H1 (cell line): ENCODE measurements at regions not wholly inside any gene's neighbourhood (a gene's known extent, or its start where the extent isn't known, plus 50 kb on each side); places are given as distances from the start of the nearest gene placed in this dataset.

ENCODE experiments used
- SIN3A ChIP-seq, 2 experiments: IDR thresholded peaks in 1 of 2; conservative IDR thresholded peaks in 1 of 2; 2 replicates each; pipeline ENCODE4 v1.6.1; 2011 to 2012; ENCODE audit warnings: low read length in 2 of 2, improper control_type of control experiment in 1 of 2, low read depth in 1 of 2, mild to moderate bottlenecking in 1 of 2

DNA sequence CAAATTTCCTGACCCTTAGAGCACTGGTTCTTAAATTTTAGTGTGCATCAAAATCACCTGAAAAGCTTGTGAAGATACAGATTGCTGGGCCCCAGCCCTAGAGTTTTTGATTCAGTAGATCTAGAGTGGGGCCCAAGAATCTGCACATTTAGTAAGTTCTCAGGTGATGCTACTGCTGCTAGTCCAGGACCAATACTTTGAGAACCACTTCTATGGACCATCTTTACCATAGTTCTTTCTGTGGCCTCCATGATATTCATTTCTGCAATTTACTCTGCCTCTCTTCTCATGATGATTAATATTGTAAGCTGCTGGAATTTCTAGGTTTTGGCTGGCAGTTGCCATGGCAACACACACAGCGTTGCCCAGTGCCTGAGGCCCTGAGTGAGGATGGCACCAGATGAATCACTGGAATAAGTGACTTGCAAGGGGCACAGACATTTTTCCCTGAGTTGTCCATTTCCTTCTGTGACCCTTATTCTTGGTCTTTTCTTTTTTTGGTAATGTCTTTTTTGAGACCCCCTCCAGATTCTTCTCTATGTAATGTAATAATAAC lies 83.6 kb downstream of the PPP1R2C start (continued):
- no peak for TF ChIP-seq SIN3A (conservative IDR thresholded peaks at IDR 0.05 in 1 of 2, IDR thresholded peaks at IDR 0.05 in 1 of 2; ENCODE audit: low read depth in 1 of 2, low read length in 2 of 2)
